ENCODE measurements at regions not wholly inside any gene's neighbourhood (a gene's known extent, or its start where the extent isn't known, plus 50 kb on each side); places are given as distances from the start of the nearest gene placed in this dataset.

- H3K4me3 ChIP-seq (ENCODE audit: low read length): no peak overlapping the region
- no peaks in the 10 kb centered on the region for H4K20me1 ChIP-seq (ENCODE audit: insufficient read depth, low read length)
- H3K27me3 ChIP-seq (ENCODE audit: low read depth, low read length): no peaks in the 10 kb centered on the region
- TF ChIP-seq CTCF (IDR thresholded peaks at IDR 0.05; ENCODE audit: low read depth, low read length) (no peak), EZH2phosphoT487 (IDR thresholded peaks at IDR 0.05; ENCODE audit: low read depth) (no peak)
- H3K79me2 ChIP-seq (ENCODE audit: low read length): no peaks in the 10 kb centered on the region
- H3K9me3 ChIP-seq (ENCODE audit: insufficient read depth, low read length): no peaks in the 10 kb centered on the region
- H3K4me2 ChIP-seq (ENCODE audit: low read length): no peak overlapping the region
- H2AFZ ChIP-seq (ENCODE audit: low read depth, low read length): no peak overlapping the region
- no peak overlapping the region for H3K27ac ChIP-seq (ENCODE audit: low read length)
- no peak overlapping the region for H3K9ac ChIP-seq (ENCODE audit: low read length)
- H3K36me3 ChIP-seq (replicated peaks; ENCODE audit: low read depth, low read length): no peaks in the 10 kb centered on the region
- H3K4me1 ChIP-seq (ENCODE audit: low read length): no peaks in the 10 kb centered on the region
Measured at GRCh38 chr5:14988223-14988622, 116.6 kb upstream of the ANKH start.

DNA sequence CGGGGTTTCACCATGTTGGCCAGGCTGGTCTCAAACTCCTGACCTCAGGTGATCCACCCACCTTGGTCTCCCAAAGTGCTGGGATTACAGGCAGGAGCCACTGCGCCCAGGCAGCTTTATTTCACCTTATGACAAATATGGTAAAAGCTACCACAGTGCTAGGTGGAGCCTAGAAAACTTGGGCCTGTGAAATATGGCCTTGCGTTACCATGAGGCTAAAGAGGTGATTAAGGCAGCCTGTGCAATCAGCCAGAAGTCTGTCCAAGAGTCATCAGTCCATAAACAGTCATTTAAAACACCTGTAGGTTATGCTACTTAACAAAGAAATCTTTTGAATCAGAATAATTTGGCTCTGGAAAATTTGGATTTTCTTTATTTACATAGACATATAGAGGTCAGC lies 114.8 kb upstream of the ANKH start:
- no peak for TF ChIP-seq CTCF (IDR thresholded peaks at IDR 0.05; ENCODE audit: low read depth, low read length)
- no peak for TF ChIP-seq EZH2phosphoT487 (IDR thresholded peaks at IDR 0.05; ENCODE audit: low read depth)
- no peak overlapping the region for H3K9ac ChIP-seq (ENCODE audit: low read length)
- H3K27ac ChIP-seq (ENCODE audit: low read length): no peak overlapping the region
- H4K20me1 ChIP-seq (ENCODE audit: insufficient read depth, low read length): no peaks in the 10 kb centered on the region
- no peak overlapping the region for H3K4me3 ChIP-seq (ENCODE audit: low read length)
- H3K9me3 ChIP-seq (ENCODE audit: insufficient read depth, low read length): no peaks in the 10 kb centered on the region
- H3K4me2 ChIP-seq (ENCODE audit: low read length): no peak overlapping the region
- H3K4me1 ChIP-seq (ENCODE audit: low read length): no peaks in the 10 kb centered on the region
- no peak overlapping the region for H2AFZ ChIP-seq (ENCODE audit: low read depth, low read length)
- H3K79me2 ChIP-seq (ENCODE audit: low read length): no peaks in the 10 kb centered on the region
- no peaks in the 10 kb centered on the region for H3K36me3 ChIP-seq (replicated peaks; ENCODE audit: low read depth, low read length)
- no peaks in the 10 kb centered on the region for H3K27me3 ChIP-seq (ENCODE audit: low read depth, low read length)

GRCh38 chr5:14983666-14984441 lies 112.3 kb upstream of the ANKH start:
- Histone ChIP-seq H3K27me3 (ENCODE audit: low read depth, low read length) (no peaks in the 10 kb centered on the region), H3K79me2 (ENCODE audit: low read length) (no peaks in the 10 kb centered on the region), H3K27ac (ENCODE audit: low read length) (no peak overlapping the region), H3K4me2 (ENCODE audit: low read length) (no peak overlapping the region), H3K4me3 (ENCODE audit: low read length) (no peak overlapping the region), H4K20me1 (ENCODE audit: insufficient read depth, low read length) (no peaks in the 10 kb centered on the region), H3K9ac (ENCODE audit: low read length) (no peak overlapping the region), H3K9me3 (ENCODE audit: insufficient read depth, low read length) (no peaks in the 10 kb centered on the region), H3K36me3 (replicated peaks; ENCODE audit: low read depth, low read length) (no peaks in the 10 kb centered on the region), H3K4me1 (ENCODE audit: low read length) (no peaks in the 10 kb centered on the region), H2AFZ (ENCODE audit: low read depth, low read length) (no peak overlapping the region)
- TF ChIP-seq EZH2phosphoT487 (IDR thresholded peaks at IDR 0.05; ENCODE audit: low read depth) (no peak), CTCF (IDR thresholded peaks at IDR 0.05; ENCODE audit: low read depth, low read length) (no peak)

GRCh38 chr5:14980698-14981097 lies 109.1 kb upstream of the ANKH start:
- H3K4me1 ChIP-seq (ENCODE audit: low read length): no peaks in the 10 kb centered on the region
- TF ChIP-seq CTCF (IDR thresholded peaks at IDR 0.05; ENCODE audit: low read depth, low read length) (no peak), EZH2phosphoT487 (IDR thresholded peaks at IDR 0.05; ENCODE audit: low read depth) (no peak)
- no peaks in the 10 kb centered on the region for H3K79me2 ChIP-seq (ENCODE audit: low read length)
- no peaks in the 10 kb centered on the region for H4K20me1 ChIP-seq (ENCODE audit: insufficient read depth, low read length)
- no peak overlapping the region for H2AFZ ChIP-seq (ENCODE audit: low read depth, low read length)
- no peaks in the 10 kb centered on the region for H3K27me3 ChIP-seq (ENCODE audit: low read depth, low read length)
- H3K27ac ChIP-seq (ENCODE audit: low read length): no peak overlapping the region
- H3K4me2 ChIP-seq (ENCODE audit: low read length): no peak overlapping the region
- H3K4me3 ChIP-seq (ENCODE audit: low read length): no peak overlapping the region
- no peaks in the 10 kb centered on the region for H3K36me3 ChIP-seq (replicated peaks; ENCODE audit: low read depth, low read length)
- H3K9me3 ChIP-seq (ENCODE audit: insufficient read depth, low read length): no peaks in the 10 kb centered on the region
- H3K9ac ChIP-seq (ENCODE audit: low read length): no peak overlapping the region

Measured in OCI-LY3 (cell line).